ENCODE measurements at regions not wholly inside any gene's neighbourhood (a gene's known extent, or its start where the extent isn't known, plus 50 kb on each side); places are given as distances from the start of the nearest gene placed in this dataset.

GRCh38 chr5:120788481-120788880, 324.4 kb downstream of the PRR16 start:
- POLR2A ChIA-PET, result no interaction called here
- H3K27ac Mint-ChIP-seq, result no peak overlapping the region
- no peak overlapping the region for H3K4me3 Mint-ChIP-seq
- H3K9me3 Mint-ChIP-seq (ENCODE audit: low read depth), result no peaks in the 10 kb centered on the region
- no peak for DNase-seq
- no peaks in the 10 kb centered on the region for H3K27me3 Mint-ChIP-seq
- intact Hi-C loops (cut with DNase I, micrococcal nuclease), result no loop called here
- ATAC-seq, result no peak
- no peaks in the 10 kb centered on the region for H3K4me1 Mint-ChIP-seq
- CTCF ChIA-PET, result no interaction called here
- no peaks in the 10 kb centered on the region for H3K36me3 Mint-ChIP-seq (ENCODE audit: low read depth)

- intact Hi-C loops (cut with DNase I, micrococcal nuclease), result no loop called here
- Mint-ChIP-seq H3K36me3 (ENCODE audit: low read depth) (no peaks in the 10 kb centered on the region), H3K4me1 (no peaks in the 10 kb centered on the region), H3K27me3 (no peaks in the 10 kb centered on the region), H3K9me3 (ENCODE audit: low read depth) (no peaks in the 10 kb centered on the region), H3K27ac (no peak overlapping the region), H3K4me3 (no peak overlapping the region)
- ATAC-seq (no peak), DNase-seq (no peak)
- ChIA-PET CTCF (no interaction called here), POLR2A (no interaction called here)
These were observed 325.8 kb downstream of the PRR16 start for GRCh38 chr5:120789918-120790317.

- Mint-ChIP-seq H3K36me3 (ENCODE audit: low read depth) (no peaks in the 10 kb centered on the region), H3K9me3 (ENCODE audit: low read depth) (no peaks in the 10 kb centered on the region), H3K4me3 (no peak overlapping the region), H3K4me1 (no peaks in the 10 kb centered on the region), H3K27me3 (no peaks in the 10 kb centered on the region), H3K27ac (no peak overlapping the region)
- no peak for ATAC-seq
- ChIA-PET CTCF (no interaction called here), POLR2A (no interaction called here)
- intact Hi-C loops (cut with DNase I, micrococcal nuclease), result no loop called here
- DNase-seq, result no peak
These were observed 326.2 kb downstream of the PRR16 start for GRCh38 chr5:120790339-120790738.

GRCh38 chr5:120792477-120792876, 328.4 kb downstream of the PRR16 start:
- CTCF ChIA-PET, result no interaction called here
- POLR2A ChIA-PET, result no interaction called here

GRCh38 chr5:120794121-120794520, 330.0 kb downstream of the PRR16 start:
- no peaks in the 10 kb centered on the region for H3K27me3 Mint-ChIP-seq
- H3K27ac Mint-ChIP-seq, result no peak overlapping the region
- H3K4me3 Mint-ChIP-seq, result no peak overlapping the region
- no peaks in the 10 kb centered on the region for H3K36me3 Mint-ChIP-seq (ENCODE audit: low read depth)
- POLR2A ChIA-PET, result no interaction called here
- CTCF ChIA-PET, result no interaction called here
- intact Hi-C loops (cut with DNase I, micrococcal nuclease), result no loop called here
- no peaks in the 10 kb centered on the region for H3K9me3 Mint-ChIP-seq (ENCODE audit: low read depth)
- DNase-seq, result no peak
- no peaks in the 10 kb centered on the region for H3K4me1 Mint-ChIP-seq
- ATAC-seq, result no peak

More at GRCh38 chr5:120792477-120792876, 328.4 kb downstream of the PRR16 start:
- no peak overlapping the region for H3K4me3 Mint-ChIP-seq
- H3K27me3 Mint-ChIP-seq, result no peaks in the 10 kb centered on the region
- DNase-seq (no peak), ATAC-seq (no peak)
- intact Hi-C loops (cut with DNase I, micrococcal nuclease), result no loop called here
- H3K9me3 Mint-ChIP-seq (ENCODE audit: low read depth), result no peaks in the 10 kb centered on the region
- no peak overlapping the region for H3K27ac Mint-ChIP-seq
- H3K36me3 Mint-ChIP-seq (ENCODE audit: low read depth), result no peaks in the 10 kb centered on the region
- H3K4me1 Mint-ChIP-seq, result no peaks in the 10 kb centered on the region

GRCh38 chr5:120803282-120803681, 339.2 kb downstream of the PRR16 start:
- CTCF ChIA-PET, result no interaction called here
- intact Hi-C loops (cut with DNase I, micrococcal nuclease), result no loop called here
- Mint-ChIP-seq H3K4me1 (no peaks in the 10 kb centered on the region), H3K27me3 (no peaks in the 10 kb centered on the region), H3K27ac (no peak overlapping the region), H3K36me3 (ENCODE audit: low read depth) (no peaks in the 10 kb centered on the region), H3K9me3 (ENCODE audit: low read depth) (peaks cover 7% of the 10 kb centered on the region), H3K4me3 (no peak overlapping the region)
- no peak for ATAC-seq
- no peak for DNase-seq
- POLR2A ChIA-PET, result no interaction called here

GRCh38 chr5:120805131-120805530, 341.0 kb downstream of the PRR16 start:
- H3K27me3 Mint-ChIP-seq, result no peaks in the 10 kb centered on the region
- H3K27ac Mint-ChIP-seq, result no peak overlapping the region
- ChIA-PET CTCF (no interaction called here), POLR2A (no interaction called here)
- no peak overlapping the region for H3K4me3 Mint-ChIP-seq
- DNase-seq, result no peak
- ATAC-seq, result no peak
- peaks cover 7% of the 10 kb centered on the region for H3K9me3 Mint-ChIP-seq (ENCODE audit: low read depth)
- intact Hi-C loops (cut with DNase I, micrococcal nuclease), result no loop called here
- no peaks in the 10 kb centered on the region for H3K4me1 Mint-ChIP-seq
- no peaks in the 10 kb centered on the region for H3K36me3 Mint-ChIP-seq (ENCODE audit: low read depth)

- Mint-ChIP-seq H3K27ac (no peak overlapping the region), H3K4me3 (no peak overlapping the region), H3K9me3 (ENCODE audit: low read depth) (peaks cover 7% of the 10 kb centered on the region), H3K36me3 (ENCODE audit: low read depth) (no peaks in the 10 kb centered on the region), H3K27me3 (no peaks in the 10 kb centered on the region), H3K4me1 (no peaks in the 10 kb centered on the region)
- POLR2A ChIA-PET, result no interaction called here
- no peak for ATAC-seq
- intact Hi-C loops (cut with DNase I, micrococcal nuclease), result no loop called here
- CTCF ChIA-PET, result no interaction called here
- no peak for DNase-seq
These were observed 342.1 kb downstream of the PRR16 start for GRCh38 chr5:120806202-120806601.

GRCh38 chr5:120808135-120808534, 344.0 kb downstream of the PRR16 start:
- Mint-ChIP-seq H3K9me3 (ENCODE audit: low read depth) (peaks cover 4% of the 10 kb centered on the region), H3K36me3 (ENCODE audit: low read depth) (no peaks in the 10 kb centered on the region), H3K4me3 (no peak overlapping the region), H3K27me3 (no peaks in the 10 kb centered on the region), H3K4me1 (no peaks in the 10 kb centered on the region), H3K27ac (no peak overlapping the region)
- POLR2A ChIA-PET, result no interaction called here
- intact Hi-C loops (cut with DNase I, micrococcal nuclease), result no loop called here
- CTCF ChIA-PET, result no interaction called here
- DNase-seq, result no peak
- no peak for ATAC-seq

- no peak overlapping the region for H3K4me3 Mint-ChIP-seq
- H3K27ac Mint-ChIP-seq, result no peak overlapping the region
- POLR2A ChIA-PET, result no interaction called here
- H3K36me3 Mint-ChIP-seq (ENCODE audit: low read depth), result no peaks in the 10 kb centered on the region
- DNase-seq (no peak), ATAC-seq (no peak)
- H3K27me3 Mint-ChIP-seq, result no peaks in the 10 kb centered on the region
- H3K4me1 Mint-ChIP-seq, result no peaks in the 10 kb centered on the region
- CTCF ChIA-PET, result no interaction called here
- H3K9me3 Mint-ChIP-seq (ENCODE audit: low read depth), result peaks cover 6% of the 10 kb centered on the region
- intact Hi-C loops (cut with DNase I, micrococcal nuclease), result no loop called here
These were observed 344.5 kb downstream of the PRR16 start for GRCh38 chr5:120808606-120809005.

- ATAC-seq, result no peak
- peaks cover 8% of the 10 kb centered on the region for H3K9me3 Mint-ChIP-seq (ENCODE audit: low read depth)
- CTCF ChIA-PET, result no interaction called here
- no peak for DNase-seq
- no peaks in the 10 kb centered on the region for H3K36me3 Mint-ChIP-seq (ENCODE audit: low read depth)
- POLR2A ChIA-PET, result no interaction called here
- H3K27ac Mint-ChIP-seq, result no peak overlapping the region
- H3K27me3 Mint-ChIP-seq, result no peaks in the 10 kb centered on the region
- intact Hi-C loops (cut with DNase I, micrococcal nuclease), result no loop called here
- no peak overlapping the region for H3K4me3 Mint-ChIP-seq
- H3K4me1 Mint-ChIP-seq, result no peaks in the 10 kb centered on the region
These were observed 349.5 kb downstream of the PRR16 start for GRCh38 chr5:120813551-120813950.

GRCh38 chr5:120817044-120817985, 353.2 kb downstream of the PRR16 start:
- no peak for DNase-seq
- no peak overlapping the region for H3K27ac Mint-ChIP-seq
- ATAC-seq, result no peak
- ChIA-PET CTCF (no interaction called here), POLR2A (no interaction called here)
- intact Hi-C loops (cut with DNase I, micrococcal nuclease), result no loop called here
- no peaks in the 10 kb centered on the region for H3K4me1 Mint-ChIP-seq
- peaks cover 8% of the 10 kb centered on the region for H3K9me3 Mint-ChIP-seq (ENCODE audit: low read depth)
- H3K36me3 Mint-ChIP-seq (ENCODE audit: low read depth), result no peaks in the 10 kb centered on the region
- no peak overlapping the region for H3K4me3 Mint-ChIP-seq
- no peaks in the 10 kb centered on the region for H3K27me3 Mint-ChIP-seq

GRCh38 chr5:120818128-120818527, 354.0 kb downstream of the PRR16 start:
- intact Hi-C loops (cut with DNase I, micrococcal nuclease), result no loop called here
- no peak overlapping the region for H3K4me3 Mint-ChIP-seq
- H3K27me3 Mint-ChIP-seq, result no peaks in the 10 kb centered on the region
- H3K36me3 Mint-ChIP-seq (ENCODE audit: low read depth), result no peaks in the 10 kb centered on the region
- H3K9me3 Mint-ChIP-seq (ENCODE audit: low read depth), result peaks cover 8% of the 10 kb centered on the region
- DNase-seq, result no peak
- no peak for ATAC-seq
- ChIA-PET CTCF (no interaction called here), POLR2A (no interaction called here)
- H3K27ac Mint-ChIP-seq, result no peak overlapping the region
- H3K4me1 Mint-ChIP-seq, result no peaks in the 10 kb centered on the region
